SW 1271 (cell line): ENCODE measurements at regions not wholly inside any gene's neighbourhood (a gene's known extent, or its start where the extent isn't known, plus 50 kb on each side); places are given as distances from the start of the nearest gene placed in this dataset.

Experiments
- DNase-seq, 2 experiments: peaks; one replicate each; lab custom pipeline; 2025; lab: John Stamatoyannopoulos, UW

- no peak for DNase-seq
Measured at GRCh38 chr11:103530257-103530656, 421.0 kb downstream of the DYNC2H1 start.

- peak; percentile 77 to 90 for DNase-seq
Measured at GRCh38 chr11:103532133-103532788, 423.0 kb downstream of the DYNC2H1 start.

GRCh38 chr11:103534191-103534590 lies 425.0 kb downstream of the DYNC2H1 start:
- no peak for DNase-seq

- DNase-seq: no peak
Measured at GRCh38 chr11:103534959-103535358, 425.7 kb downstream of the DYNC2H1 start.

- no peak for DNase-seq
Measured at GRCh38 chr11:103536335-103536722, 427.1 kb downstream of the DYNC2H1 start.

GRCh38 chr11:103537904-103538502 lies 428.8 kb downstream of the DYNC2H1 start:
- peak in 1 of 2 experiments; percentile 68 for DNase-seq

- DNase-seq: no peak
Measured at GRCh38 chr11:103539166-103539565, 429.9 kb downstream of the DYNC2H1 start.

GRCh38 chr11:103541186-103541795 lies 432.1 kb downstream of the DYNC2H1 start:
- no peak for DNase-seq

GRCh38 chr11:103542851-103543250 lies 433.6 kb downstream of the DYNC2H1 start:
- no peak for DNase-seq

GRCh38 chr11:103543456-103543855 lies 434.2 kb downstream of the DYNC2H1 start:
- no peak for DNase-seq

- no peak for DNase-seq
Measured at GRCh38 chr11:103544874-103545273, 435.6 kb downstream of the DYNC2H1 start.

- no peak for DNase-seq
Measured at GRCh38 chr11:103545551-103545950, 436.3 kb downstream of the DYNC2H1 start.

GRCh38 chr11:103546236-103546635 lies 437.0 kb downstream of the DYNC2H1 start:
- DNase-seq: no peak

GRCh38 chr11:103547024-103547423 lies 437.8 kb downstream of the DYNC2H1 start:
- no peak for DNase-seq

GRCh38 chr11:103547691-103548090 lies 438.5 kb downstream of the DYNC2H1 start:
- no peak for DNase-seq

- no peak for DNase-seq
Measured at GRCh38 chr11:103548838-103549237, 439.6 kb downstream of the DYNC2H1 start.

- no peak for DNase-seq
Measured at GRCh38 chr11:103550811-103551210, 441.6 kb downstream of the DYNC2H1 start.

GRCh38 chr11:103552086-103552485 lies 442.9 kb downstream of the DYNC2H1 start:
- no peak for DNase-seq

GRCh38 chr11:103556171-103556570 lies 446.9 kb downstream of the DYNC2H1 start:
- DNase-seq: no peak

- DNase-seq: no peak
Measured at GRCh38 chr11:103566116-103566515, 456.9 kb downstream of the DYNC2H1 start.

- DNase-seq: no peak
Measured at GRCh38 chr11:103581760-103582159, 454.7 kb upstream of the DDI1 start.

- DNase-seq: no peak
Measured at GRCh38 chr11:103582351-103582909, 454.0 kb upstream of the DDI1 start.

GRCh38 chr11:103584021-103584420 lies 452.4 kb upstream of the DDI1 start:
- no peak for DNase-seq
